Ascending aorta (tissue), 2 donors: ENCODE measurements at regions not wholly inside any gene's neighbourhood (a gene's known extent, or its start where the extent isn't known, plus 50 kb on each side); places are given as distances from the start of the nearest gene placed in this dataset.

Experiments used
- DNase-seq, 2 donors: peaks; one replicate each; pipeline ENCODE4 v3.0.0-alpha.2; 2019; ENCODE audit warnings: low spot score in 2 of 2
- H3K27ac ChIP-seq, 2 donors: fragments of 200-600 bp; sonication (generic); one replicate each; pipeline ENCODE4 v1.5.1; 2016 to 2017; ENCODE audit warnings: mild to moderate bottlenecking in 1 of 2
- H3K27me3 ChIP-seq: fragments of 200-600 bp; sonication (generic); one replicate; pipeline ENCODE4 v1.5.1; 2017
- H3K36me3 ChIP-seq, 2 donors: fragments of 200-600 bp; sonication (generic); one replicate each; pipeline ENCODE4 v1.5.1; 2016
- H3K4me1 ChIP-seq, 2 donors: fragments of 200-600 bp; sonication (generic); one replicate each; pipeline ENCODE4 v1.5.1; 2016 to 2017; ENCODE audit warnings: mild to moderate bottlenecking in 1 of 2
- H3K4me3 ChIP-seq, 2 donors: fragments of 200-600 bp; sonication (generic); one replicate each; pipeline ENCODE4 v1.5.1; 2016 to 2017; ENCODE audit warnings: mild to moderate bottlenecking in 1 of 2
- H3K9me3 ChIP-seq, 2 donors: fragments of 200-600 bp; sonication (generic); one replicate each; pipeline ENCODE4 v1.5.1; 2016
- CTCF ChIP-seq, 3 experiments: fragments of 200-600 bp in 2 of 3; fragments of 450-650 bp in 1 of 3; sonication (generic) in 2 of 3; IDR thresholded peaks; one replicate each; pipeline ENCODE4 v1.5.1; 2016 to 2019; ENCODE audit warnings: antibody characterized with exemption in 3 of 3, mild to moderate bottlenecking in 1 of 3, moderate library complexity in 1 of 3
- intact Hi-C: fragments of 100-400 bp; cut with DNase I; formaldehyde crosslinking; loops from one replicate; pipeline ENCODE4 v1.15.1; 2023

GRCh38 chr1:232209357-232209756, 420.6 kb downstream of the SIPA1L2 start:
- intact Hi-C loops = no loop called here
- H3K27me3 ChIP-seq = no peaks in the 10 kb centered on the region
- no peaks in the 10 kb centered on the region for H3K9me3 ChIP-seq
- no peaks in the 10 kb centered on the region for H3K4me1 ChIP-seq
- H3K36me3 ChIP-seq = no peaks in the 10 kb centered on the region
- no peak overlapping the region for H3K27ac ChIP-seq
- DNase-seq = no peak
- no peak for TF ChIP-seq CTCF (IDR thresholded peaks at IDR 0.05)
- no peak overlapping the region for H3K4me3 ChIP-seq

GRCh38 chr1:232207073-232207866, 422.7 kb downstream of the SIPA1L2 start:
- no peaks in the 10 kb centered on the region for H3K9me3 ChIP-seq
- no peak overlapping the region for H3K27ac ChIP-seq
- no peaks in the 10 kb centered on the region for H3K4me1 ChIP-seq
- no peak overlapping the region for H3K4me3 ChIP-seq
- no peaks in the 10 kb centered on the region for H3K27me3 ChIP-seq
- intact Hi-C loops = no loop called here
- DNase-seq = no peak
- no peak for TF ChIP-seq CTCF (IDR thresholded peaks at IDR 0.05)
- H3K36me3 ChIP-seq = no peaks in the 10 kb centered on the region

GRCh38 chr1:232204269-232204668, 425.7 kb downstream of the SIPA1L2 start:
- DNase-seq = no peak
- intact Hi-C loops = no loop called here
- no peak for TF ChIP-seq CTCF (IDR thresholded peaks at IDR 0.05)

GRCh38 chr1:232201024-232201423, 428.9 kb downstream of the SIPA1L2 start:
- Histone ChIP-seq H3K4me1 (no peaks in the 10 kb centered on the region), H3K4me3 (no peak overlapping the region), H3K9me3 (peaks cover 0 to 7% of the 10 kb centered on the region in 2 donors), H3K36me3 (no peaks in the 10 kb centered on the region), H3K27ac (no peak overlapping the region), H3K27me3 (no peaks in the 10 kb centered on the region)
- no peak for TF ChIP-seq CTCF (IDR thresholded peaks at IDR 0.05)
- no peak for DNase-seq
- intact Hi-C loops = no loop called here

More at GRCh38 chr1:232204269-232204668, 425.7 kb downstream of the SIPA1L2 start:
- H3K9me3 ChIP-seq = peaks cover 0 to 7% of the 10 kb centered on the region in 2 donors
- H3K27ac ChIP-seq = no peak overlapping the region
- no peaks in the 10 kb centered on the region for H3K36me3 ChIP-seq
- H3K4me3 ChIP-seq = no peak overlapping the region
- no peaks in the 10 kb centered on the region for H3K27me3 ChIP-seq
- H3K4me1 ChIP-seq = no peaks in the 10 kb centered on the region

GRCh38 chr1:232196042-232196441, 433.9 kb downstream of the SIPA1L2 start:
- Histone ChIP-seq H3K4me1 (peaks cover 0 to 3% of the 10 kb centered on the region in 2 donors), H3K9me3 (peaks cover 0 to 7% of the 10 kb centered on the region in 2 donors), H3K27ac (no peak overlapping the region), H3K4me3 (no peak overlapping the region), H3K36me3 (no peaks in the 10 kb centered on the region), H3K27me3 (no peaks in the 10 kb centered on the region)
- no peak for DNase-seq
- no peak for TF ChIP-seq CTCF (IDR thresholded peaks at IDR 0.05)
- intact Hi-C loops = no loop called here
